ENCODE measurements at regions not wholly inside any gene's neighbourhood (a gene's known extent, or its start where the extent isn't known, plus 50 kb on each side); places are given as distances from the start of the nearest gene placed in this dataset.

DNA sequence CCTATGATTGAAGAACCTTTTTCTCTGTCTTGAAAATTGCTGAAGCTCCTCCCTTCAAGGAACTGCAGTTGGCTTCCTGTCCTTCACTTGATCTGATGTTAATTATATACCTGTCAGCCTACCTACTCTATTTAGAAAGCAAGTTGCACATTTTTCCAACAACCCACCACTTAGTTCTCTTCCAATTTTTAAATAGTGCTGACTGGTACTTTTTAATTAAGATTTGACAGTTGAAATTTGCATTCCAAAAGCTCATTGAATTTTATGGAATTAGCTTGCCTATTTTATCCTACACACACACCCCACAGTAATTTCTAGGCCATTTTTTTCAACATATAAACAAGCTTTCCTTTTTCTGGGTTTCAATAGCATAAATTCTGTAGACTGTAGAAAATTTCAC, 820.3 kb upstream of the FAT3 start:
- no peak for DNase-seq

DNA sequence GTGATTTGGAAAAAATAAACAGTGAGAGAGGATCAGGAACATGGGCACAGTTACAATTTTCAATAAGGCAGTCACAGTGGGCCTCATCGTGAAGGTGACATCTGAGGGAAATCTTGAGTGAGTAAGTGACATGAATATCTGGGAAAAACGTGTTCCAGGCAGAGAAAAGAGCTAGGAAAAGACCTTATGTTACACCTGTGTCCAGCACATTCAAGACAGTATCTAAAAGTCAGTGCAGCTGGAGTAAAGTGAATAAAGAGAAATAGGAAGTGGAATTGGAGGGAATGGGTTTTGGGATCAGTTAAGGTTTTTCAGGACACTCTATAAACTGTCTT, 827.5 kb upstream of the FAT3 start:
- no peak for DNase-seq

DNA sequence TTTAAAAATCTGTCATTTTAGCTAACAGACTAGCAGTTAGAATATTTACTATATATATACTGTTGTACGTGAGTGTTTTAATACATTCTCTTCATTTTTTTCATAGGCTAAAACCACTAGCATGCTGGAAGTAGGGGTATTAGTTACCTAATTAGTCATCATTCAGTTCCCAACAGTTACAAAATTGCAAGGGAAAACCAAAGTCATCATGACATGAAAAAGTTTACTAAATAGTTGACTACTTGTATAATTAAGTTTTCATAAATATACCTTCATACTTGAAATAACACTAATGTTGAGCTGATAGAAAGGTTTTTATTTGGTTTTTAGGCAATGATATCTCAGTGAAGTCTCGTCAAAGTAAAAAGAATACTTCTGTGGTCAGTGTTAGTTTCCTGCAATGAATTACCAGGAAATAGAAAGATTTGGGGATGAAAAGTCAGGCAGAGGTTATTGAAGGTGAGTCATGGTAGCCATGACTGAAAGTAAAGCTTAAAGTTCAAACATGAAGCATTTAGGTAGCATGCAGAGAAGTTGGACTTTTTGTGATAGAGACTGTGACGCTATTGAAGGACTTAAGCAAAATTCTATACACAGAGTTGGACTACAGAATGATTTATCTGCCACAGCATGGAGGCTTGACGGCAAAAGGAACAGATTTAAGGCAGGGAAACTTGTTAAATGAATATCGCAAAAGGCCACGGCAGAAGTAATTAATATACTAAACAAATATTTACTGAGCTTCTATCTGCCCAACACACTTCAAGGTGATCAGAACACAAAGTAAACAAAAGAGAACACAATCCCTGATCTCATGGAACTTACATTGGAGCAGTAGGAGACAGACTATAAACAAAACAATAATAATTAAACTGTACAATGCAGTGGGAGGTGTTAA, 828.1 kb upstream of the FAT3 start:
- no peak for DNase-seq

DNA sequence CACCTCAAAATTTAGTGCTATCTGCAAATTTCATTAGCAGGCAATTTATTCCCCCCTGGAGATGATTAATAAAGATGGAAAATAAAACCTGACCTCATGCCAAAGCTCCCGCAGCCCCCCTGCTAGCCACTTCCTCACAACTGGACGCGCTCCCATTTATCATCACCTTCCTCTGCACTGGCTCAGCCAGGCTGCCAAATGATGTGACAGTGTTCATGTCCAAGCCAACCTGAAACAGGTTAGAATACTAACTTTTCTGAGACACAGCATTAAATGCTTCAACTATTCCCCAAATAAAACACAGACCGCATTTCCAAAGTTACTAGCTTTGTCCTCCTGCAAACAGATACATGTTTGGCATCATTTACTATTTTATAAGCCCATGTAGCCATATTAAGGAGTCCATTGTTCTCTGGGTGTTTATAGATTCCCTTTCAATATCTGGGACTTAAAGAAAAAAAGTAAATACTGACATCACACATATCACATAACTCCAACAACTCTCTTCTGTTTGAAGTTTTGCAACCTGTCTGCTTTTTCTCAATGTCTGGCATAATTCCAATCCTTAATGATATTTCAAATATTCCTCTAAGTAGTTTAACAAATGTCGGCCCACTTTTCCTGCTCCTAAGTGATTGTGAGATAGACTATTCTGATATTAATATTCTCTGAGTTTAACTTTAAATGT, 829.7 kb upstream of the FAT3 start:
- peak; percentile 54 for DNase-seq

DNA sequence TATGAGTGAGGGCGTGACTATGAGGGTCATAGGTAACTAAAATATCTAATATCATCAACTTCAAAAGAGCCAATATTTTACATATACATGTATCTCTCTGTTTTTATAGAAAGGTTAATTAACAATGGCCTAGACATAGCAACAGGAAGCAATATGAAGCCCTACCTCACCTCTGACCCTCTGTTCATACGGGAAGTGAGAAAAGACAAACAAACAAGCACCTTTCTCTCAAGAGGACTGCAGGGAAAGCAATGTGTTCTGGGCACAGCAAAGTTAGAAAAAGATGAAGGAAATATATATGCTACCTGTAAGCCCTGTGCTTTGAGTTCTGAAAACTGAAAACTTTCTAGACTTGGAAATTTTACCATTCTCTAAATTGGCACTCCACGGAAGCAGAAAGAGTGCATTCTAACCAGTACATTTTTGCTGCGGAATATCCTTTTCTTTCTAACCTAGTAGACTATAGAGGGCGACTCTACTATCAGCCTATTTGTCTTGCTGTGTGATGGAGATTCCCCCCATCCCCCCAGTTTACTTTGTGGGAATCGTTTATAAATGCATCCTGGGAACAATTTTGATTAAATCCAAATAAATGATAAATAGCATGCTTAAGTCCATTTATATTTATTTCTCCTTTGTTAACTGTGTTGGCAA, 830.4 kb upstream of the FAT3 start:
- no peak for DNase-seq

DNA sequence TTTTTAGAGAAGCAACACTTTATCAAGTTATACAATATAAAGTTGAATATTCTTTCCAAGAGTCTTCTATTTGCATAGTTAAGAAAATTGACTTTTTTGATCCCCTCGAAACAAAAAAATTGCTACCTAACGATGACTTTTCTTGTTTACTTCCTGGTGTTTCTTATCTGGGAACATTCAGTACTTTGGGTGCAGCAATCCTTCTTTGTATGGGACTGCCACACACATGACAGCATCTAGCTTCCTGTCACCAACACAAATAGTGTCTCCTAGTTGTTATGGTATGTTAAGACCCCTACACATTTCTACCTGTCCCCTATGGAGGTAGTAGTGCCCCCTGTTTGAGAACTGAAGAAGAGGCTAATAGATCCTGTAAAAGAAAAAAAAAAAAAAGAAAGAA, 841.7 kb upstream of the FAT3 start:
- DNase-seq: no peak

DNA sequence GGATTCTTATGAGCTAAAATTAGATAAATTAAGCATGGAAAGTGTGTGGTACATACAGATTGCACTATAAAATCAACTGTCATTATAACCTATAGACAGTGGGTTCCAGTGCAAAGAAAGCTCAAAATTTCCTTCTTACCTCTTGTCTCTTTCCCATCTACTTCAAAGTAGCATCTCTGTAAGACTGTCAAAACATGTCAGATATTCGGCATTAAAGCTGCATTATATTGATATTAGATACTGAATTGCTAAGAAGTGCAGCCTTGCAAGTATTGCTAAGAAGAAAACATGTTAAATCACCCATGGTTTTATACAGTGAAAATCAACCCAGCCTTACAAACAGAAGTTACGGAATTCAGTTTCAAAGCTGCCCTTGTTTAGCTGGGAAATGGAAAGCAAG, 849.8 kb upstream of the FAT3 start:
- no peak for DNase-seq

DNA sequence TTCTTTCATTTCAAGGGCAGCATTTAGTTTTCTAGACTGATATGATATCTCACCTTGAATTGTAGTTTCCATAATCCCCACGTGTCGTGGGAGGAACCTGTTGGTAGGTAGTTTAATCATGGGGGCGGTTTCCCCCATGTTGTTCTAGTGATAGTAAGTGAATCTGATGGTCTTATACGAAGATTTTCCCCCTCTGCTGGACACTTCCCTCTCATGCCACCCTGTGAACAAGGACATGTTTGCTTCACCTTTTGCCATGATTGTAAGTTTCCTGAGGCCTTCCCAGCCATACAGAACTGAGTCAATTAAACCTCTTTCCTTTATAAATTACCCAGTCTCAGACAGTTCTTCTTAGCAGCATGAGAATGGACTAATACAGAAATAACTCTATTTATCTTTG, 851.1 kb upstream of the FAT3 start:
- no peak for DNase-seq

DNA sequence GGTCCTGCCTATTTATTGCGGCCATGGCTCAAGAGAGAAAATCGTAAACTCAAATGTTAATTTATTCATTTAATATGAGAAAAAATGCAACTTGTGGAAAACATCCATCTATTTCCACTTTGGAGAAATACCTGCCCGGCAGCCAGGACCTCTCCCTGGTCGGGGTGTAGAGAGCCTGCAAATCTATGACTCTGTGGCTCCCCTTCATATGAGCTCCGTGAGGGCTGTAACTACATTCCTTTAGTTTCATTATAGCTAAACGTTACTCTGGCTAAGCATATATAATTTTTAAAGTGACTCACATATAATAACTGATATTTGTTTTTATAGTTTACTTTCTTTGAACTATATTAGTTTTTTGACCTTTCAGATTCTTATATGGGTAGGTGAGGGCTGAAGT, 857.8 kb upstream of the FAT3 start:
- no peak for DNase-seq

DNA sequence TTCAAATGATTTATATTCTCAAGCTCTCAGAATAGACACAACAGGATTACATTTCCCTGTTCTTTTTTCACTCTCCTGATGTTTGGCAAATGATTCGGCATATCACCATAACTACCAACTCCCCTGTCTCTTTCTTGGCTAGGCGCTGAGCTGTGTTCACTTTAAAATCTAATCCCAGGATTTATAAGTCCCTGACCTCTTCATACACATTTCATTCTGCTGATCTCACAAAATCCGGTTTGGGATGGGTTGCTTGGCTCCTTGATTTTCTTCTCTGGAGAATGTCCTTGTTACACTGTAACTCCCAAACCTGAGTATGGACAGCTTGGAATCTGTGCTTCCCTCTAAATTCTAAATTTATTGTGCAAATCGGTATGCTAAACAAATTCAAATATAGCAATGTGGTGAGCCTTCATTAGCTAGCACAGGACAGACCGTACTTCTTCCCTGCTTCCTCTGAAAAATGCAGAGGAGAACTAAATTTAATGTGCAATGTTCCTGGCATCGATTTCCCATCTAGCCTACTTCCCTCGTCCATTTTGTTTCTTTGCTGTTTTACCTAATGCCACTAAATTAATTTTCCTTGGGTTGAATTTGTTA, 858.5 kb upstream of the FAT3 start:
- DNase-seq: no peak

DNA sequence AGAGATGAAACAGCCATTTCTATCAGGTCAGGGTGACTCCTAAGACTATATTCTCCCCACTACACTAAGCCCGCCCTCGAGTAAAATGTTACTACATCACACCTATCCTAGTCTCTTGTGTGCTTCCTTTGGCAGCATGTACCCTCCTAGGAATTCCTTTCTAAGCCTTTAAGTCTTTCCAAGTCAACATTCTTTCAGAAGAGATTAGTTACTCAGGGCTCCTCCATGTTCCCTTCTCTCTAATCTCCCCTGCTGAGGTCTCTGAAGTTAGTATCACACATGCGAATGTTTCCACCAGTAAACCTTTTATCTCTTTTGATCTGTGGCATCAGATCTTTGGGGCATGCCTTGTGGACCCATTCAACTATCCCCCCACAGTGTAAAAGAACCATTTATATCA, 873.7 kb upstream of the FAT3 start:
- DNase-seq: no peak

DNA sequence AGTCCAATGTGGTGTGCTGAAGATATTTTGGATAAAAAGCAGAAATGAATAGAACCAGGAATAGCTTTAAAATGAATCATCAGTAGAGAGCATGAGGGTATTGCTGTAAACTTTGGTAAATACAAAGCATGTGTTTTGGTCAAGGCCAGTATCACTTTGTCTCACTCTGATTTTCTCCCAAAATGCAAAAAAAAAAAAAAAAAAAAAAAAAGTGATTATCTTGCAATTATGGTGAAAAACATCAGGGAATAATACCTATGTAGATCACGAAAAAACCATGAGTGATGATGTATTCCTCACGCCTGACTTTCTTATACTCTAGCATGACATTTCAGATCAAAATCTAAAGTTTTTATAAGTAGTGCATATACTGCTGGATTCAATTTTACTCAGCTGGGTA, 897.9 kb upstream of the FAT3 start:
- no peak for DNase-seq

DNA sequence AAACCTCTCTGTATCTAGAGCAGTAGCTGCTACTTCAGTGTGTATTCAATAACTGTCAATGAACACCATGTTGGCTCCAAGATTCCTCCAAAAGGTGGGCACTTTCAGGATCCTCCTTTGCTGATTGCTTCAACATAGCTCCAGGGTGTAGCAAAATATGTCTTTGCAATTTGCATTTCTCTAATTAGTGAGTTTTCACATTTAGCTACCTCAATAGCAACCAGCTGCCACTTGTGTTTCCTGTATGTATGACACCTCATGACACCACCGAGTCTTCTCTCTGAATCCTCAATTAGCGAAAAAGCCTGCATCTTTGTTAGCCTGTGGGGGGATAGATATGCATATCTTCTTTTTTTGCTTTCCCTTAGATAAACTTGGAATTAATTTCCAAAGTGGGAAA, 898.3 kb upstream of the FAT3 start:
- DNase-seq: no peak

DNA sequence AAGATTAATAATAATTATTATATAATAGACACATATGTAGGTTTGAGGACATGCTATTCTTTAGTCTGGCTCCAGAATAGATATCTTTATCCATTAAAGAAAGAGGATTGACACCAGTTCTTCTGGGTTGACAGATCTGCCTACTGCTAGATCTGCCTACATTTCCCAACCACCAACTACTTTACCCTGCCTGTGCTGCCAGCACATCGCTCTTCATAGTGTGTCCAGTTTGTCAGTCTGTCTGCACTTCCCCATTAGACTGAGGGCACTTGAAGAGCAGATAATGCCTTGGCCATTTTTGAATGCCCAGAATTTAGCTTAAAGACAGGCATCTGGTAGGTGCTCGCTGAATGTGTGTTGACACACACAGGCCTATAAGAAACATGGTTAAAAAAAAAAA, 910.1 kb upstream of the FAT3 start:
- DNase-seq: no peak

DNA sequence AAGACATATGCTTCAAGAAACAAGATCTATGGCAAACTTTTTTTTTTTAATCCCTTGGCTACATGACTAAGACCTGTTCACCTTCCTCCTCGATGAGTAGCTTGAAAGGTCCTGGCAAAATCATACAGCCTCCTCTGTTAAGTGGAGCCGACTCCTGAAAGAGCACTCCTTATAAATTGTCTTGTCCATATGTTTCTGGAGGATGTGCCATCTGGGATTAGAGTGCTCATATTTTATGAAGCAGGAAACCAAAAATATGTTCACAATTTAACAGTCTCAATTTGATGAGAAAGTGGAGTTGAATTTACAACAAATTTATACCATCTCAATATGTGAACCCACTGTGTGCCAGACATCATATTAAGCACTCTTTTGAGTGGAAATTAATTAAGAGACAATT, 912.1 kb upstream of the FAT3 start:
- no peak for DNase-seq

DNA sequence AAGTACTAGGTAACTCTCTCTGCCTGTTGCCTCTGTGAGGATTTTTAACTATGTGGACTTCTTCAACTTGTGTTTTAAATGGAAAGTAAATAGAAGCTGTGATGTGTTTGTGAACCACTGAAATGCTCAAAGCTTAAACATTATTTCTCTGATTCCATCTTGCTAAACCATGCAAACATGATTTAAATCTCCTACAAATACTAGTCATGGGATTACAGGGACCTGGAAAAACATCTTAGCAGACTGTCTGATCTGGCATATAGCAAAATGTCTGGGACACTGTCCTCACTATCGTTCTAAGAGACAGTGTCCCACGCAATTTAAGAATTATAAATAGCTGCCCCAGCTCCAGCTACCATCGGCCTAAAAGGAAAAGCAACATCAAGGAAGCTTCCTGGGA, 914.5 kb upstream of the FAT3 start:
- no peak for DNase-seq

DNA sequence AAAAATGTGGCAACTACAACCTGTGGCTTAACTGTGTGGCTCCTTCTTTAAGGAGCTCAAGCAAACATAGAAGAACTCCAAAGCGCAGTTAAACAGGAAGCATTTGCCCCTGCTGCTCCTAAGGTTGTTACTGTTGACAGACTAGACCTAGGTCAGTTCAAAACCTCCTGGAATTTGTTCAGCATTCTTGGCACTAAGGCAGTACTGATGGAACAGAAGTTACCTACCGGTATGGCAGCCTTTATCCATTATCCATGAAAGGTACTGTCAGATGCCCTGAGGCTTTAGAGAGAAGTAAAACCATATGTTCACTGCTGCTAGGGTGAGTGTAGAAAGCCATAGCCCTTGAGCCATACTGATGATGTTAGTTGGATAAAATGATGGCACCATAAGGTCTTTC, 916.5 kb upstream of the FAT3 start:
- no peak for DNase-seq

DNA sequence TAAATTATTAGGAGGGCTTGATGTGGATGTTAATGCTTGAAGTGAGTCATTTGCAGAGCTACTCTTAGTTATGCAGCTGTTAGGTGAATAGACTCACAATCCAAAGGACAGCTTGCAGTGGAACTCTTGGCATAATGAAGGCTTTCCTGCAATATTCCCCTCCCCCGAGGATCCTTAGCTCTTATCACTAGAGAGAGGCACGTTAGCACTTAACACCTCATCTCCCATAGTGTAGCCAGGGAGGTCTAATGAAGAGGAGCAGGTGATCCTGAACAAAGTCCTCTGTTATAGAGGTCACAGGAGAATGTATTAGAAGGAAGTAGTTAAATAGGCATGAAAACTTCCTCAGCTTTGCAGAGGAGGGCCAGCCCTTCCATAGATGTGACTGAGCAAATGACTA, 919.2 kb upstream of the FAT3 start:
- no peak for DNase-seq

DNA sequence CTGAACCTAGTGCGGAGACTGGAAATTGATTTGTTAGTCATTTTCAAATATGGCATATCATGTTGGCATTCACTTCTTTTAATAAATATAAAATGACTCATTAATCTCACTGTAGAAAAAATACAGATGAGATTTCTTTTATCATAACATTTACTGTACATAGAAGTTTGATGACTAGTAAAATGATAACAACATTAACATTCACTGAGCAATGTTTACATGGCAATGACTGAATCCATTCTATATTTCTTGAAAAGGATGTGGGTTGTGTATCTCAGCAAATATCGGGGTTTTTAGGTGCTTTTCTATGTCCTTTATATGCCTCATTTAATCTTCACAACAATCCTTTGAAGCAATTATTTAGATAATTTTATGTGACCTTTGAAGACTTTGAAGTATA, 920.9 kb upstream of the FAT3 start:
- DNase-seq: no peak

DNA sequence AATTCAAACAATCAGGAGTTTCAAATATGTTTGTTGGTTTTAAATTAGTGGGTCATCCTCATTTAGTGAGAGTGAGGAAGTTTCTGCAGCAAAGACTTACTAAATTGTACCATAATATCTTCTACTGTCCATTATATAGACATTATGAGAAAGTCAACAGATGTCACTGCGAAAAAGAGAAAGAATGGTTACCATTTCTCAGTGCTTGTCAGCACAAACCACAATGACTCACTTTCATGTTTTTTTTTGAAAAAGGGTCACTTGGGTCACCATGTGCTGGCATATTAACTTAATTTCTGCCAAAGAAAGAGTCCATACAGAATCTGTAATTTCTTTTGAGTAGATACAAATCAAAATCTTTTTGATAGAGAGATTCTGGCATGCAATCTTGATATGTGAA, 924.6 kb upstream of the FAT3 start:
- DNase-seq: no peak

DNA sequence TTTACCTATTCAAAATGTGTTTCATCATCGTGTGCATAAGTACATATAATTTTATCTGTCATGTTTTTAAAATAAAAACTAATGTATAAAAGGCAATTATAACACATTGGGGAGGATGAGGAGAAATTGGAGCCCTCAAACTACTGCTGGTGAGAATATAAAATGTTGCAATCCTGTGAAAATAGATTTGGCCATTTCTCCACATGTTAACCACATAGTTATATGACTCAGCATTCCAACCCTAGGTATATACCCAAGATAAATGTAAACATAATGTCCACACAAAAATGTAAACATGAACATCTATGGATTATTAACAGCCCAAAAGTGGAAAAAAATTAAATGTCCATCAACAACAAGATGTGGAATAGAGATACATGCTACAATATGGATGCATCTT, 928.0 kb upstream of the FAT3 start:
- DNase-seq: no peak

DNA sequence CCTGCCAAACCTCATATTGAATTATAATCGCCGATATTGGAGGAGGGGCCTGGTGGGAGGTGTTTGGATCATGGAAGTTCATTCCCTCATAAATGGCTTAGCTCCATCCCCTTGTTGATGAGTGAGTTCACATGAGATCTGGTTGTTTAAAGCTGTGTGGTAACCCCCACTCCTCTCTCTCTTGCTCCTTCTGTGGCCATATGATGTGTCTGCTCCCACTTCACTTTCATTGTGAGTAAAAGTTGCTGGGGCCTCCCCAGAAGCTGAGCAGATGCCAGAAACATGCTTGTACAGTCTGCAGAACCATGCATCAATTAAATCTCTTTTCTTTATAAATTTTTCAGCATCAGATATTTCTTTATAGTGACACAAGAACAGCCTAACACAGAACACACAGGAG, 929.0 kb upstream of the FAT3 start:
- DNase-seq: no peak

DNA sequence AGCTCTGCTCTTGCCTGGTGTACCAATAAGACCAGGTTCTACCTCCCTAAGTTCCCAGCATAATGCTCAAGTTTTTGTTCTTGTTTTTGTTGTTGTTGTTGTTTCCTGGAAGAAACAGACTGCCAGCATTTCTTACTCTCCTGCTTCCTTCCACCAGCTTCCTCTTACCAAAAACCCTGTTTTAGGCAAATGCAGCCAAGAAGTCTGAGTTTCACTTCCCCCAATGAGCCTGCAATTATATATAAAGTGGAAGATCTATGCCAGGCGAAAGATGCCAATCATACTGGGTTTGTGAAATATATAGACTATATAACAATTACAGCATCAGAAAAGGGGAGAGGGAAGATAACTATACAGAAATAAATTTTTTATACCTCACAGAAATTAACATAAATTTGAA, 931.5 kb upstream of the FAT3 start:
- DNase-seq: no peak

DNA sequence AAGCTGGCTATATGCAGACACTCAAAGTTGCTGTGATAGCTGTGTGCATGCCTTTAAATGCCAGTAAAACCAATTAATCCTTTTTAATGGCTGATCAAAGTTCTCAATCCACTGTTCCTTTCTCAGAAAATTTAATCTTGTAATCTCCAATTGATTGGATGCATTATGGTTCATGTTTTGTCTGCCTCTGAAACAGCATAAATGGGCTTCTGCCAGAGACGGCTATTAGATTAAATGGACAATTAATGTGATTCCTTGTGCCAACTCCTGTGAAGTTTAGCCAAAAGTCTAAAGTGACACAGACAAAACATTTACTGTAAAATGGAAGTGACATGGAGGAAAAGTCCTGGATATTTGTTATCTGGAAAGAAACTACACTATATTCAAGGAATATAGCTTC, 952.5 kb upstream of the FAT3 start:
- no peak for DNase-seq
